Ishikawa (cell line): ENCODE measurements at regions not wholly inside any gene's neighbourhood (a gene's known extent, or its start where the extent isn't known, plus 50 kb on each side); places are given as distances from the start of the nearest gene placed in this dataset.

ENCODE experiments used
- CEBPB ChIP-seq: IDR thresholded peaks from 2 replicates; pipeline ENCODE4 v1.6.1; 2012
- CREB1 ChIP-seq: IDR thresholded peaks from 2 replicates; pipeline ENCODE4 v1.6.1; 2012; ENCODE audit warnings: low read depth
- EGR1 ChIP-seq: IDR thresholded peaks from 2 replicates; pipeline ENCODE4 v1.6.1; 2012
- EP300 ChIP-seq: IDR thresholded peaks from 2 replicates; pipeline ENCODE4 v1.6.1; 2012; ENCODE audit warnings: borderline replicate concordance
- FOXM1 ChIP-seq: IDR thresholded peaks from 2 replicates; pipeline ENCODE4 v1.6.1; 2012; ENCODE audit warnings: low read depth, borderline replicate concordance
- NFIC ChIP-seq: IDR thresholded peaks from 2 replicates; pipeline ENCODE4 v1.6.1; 2012
- RAD21 ChIP-seq: IDR thresholded peaks from 2 replicates; pipeline ENCODE4 v1.6.1; 2012; ENCODE audit warnings: low read depth
- TAF1 ChIP-seq: IDR thresholded peaks from 2 replicates; pipeline ENCODE4 v1.6.1; 2012; ENCODE audit warnings: low read depth, mild to moderate bottlenecking
- TCF12 ChIP-seq: IDR thresholded peaks from 2 replicates; pipeline ENCODE4 v1.6.1; 2012; ENCODE audit warnings: low read depth
- TEAD4 ChIP-seq: IDR thresholded peaks from 2 replicates; pipeline ENCODE4 v1.6.1; 2012
- USF1 ChIP-seq: IDR thresholded peaks from 2 replicates; pipeline ENCODE4 v1.6.1; 2012
- YY1 ChIP-seq: IDR thresholded peaks from 2 replicates; pipeline ENCODE4 v1.6.1; 2012; ENCODE audit warnings: low read depth
- ZBTB7A ChIP-seq: IDR thresholded peaks from 2 replicates; pipeline ENCODE4 v1.6.1; 2012; ENCODE audit warnings: low read depth
- TF ChIP-seq, protein P1 (sequence below): IDR thresholded peaks from 2 replicates; pipeline ENCODE4 v1.6.1; 2012
- TF ChIP-seq, protein P2 (sequence below): IDR thresholded peaks from 2 replicates; pipeline ENCODE4 v1.6.1; 2012; ENCODE audit warnings: low read depth, mild to moderate bottlenecking

- TF ChIP-seq TEAD4, result no peak
- no peak for TF ChIP-seq CEBPB
- TF ChIP-seq, protein P1, sequence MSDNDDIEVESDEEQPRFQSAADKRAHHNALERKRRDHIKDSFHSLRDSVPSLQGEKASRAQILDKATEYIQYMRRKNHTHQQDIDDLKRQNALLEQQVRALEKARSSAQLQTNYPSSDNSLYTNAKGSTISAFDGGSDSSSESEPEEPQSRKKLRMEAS, result no peak
- no peak for TF ChIP-seq TAF1
- TF ChIP-seq CREB1, result no peak
- TF ChIP-seq NFIC, result no peak
- TF ChIP-seq TCF12, result no peak
Observed at GRCh38 chr2:146893500-146894041, 951.3 kb upstream of the ACVR2A start.

DNA sequence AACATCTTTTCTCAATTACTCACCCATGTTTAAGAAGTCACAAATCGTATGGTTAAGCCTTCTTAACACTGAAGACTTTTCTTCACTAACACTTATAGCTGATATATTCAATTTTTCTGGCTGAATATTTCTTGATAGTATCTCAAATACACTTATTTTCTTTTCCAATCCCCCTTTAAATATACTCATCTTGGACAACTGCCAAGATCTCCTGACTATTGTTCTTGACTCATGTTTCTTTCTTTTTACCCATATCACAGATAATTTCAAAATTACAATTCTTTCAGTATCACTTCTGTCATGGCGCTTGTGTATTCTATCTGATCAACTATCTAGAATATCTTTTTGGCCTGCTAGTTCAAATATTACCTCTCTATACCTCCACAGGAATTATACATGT, 954.3 kb upstream of the ACVR2A start:
- TF ChIP-seq EP300 (no peak), USF1 (no peak), YY1 (no peak)
- TF ChIP-seq, protein P1, result no peak

DNA sequence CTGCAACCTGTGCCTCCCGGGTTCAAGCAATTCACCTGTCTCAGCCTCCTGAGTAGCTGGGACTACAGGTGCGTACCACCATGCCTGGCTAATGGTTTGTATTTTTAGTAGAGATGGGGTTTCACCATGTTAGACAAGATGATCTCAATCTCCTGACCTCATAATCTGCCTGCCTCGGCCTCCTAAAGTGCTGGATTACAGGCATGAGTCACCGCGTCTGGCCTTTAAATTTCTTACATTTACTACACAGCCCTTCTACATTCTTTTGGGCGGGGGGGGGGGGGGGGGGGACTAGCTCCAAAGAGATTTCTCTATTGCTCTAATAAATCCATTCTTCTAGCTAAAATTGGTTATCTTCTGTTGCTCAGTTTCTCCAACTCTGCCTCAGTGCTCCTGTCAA, 964.9 kb upstream of the ACVR2A start:
- TF ChIP-seq EP300 (no peak), CREB1 (no peak), EGR1 (no peak), RAD21 (no peak), CEBPB (no peak), FOXM1 (no peak), TAF1 (no peak), USF1 (no peak), YY1 (no peak), TCF12 (no peak), TEAD4 (no peak), ZBTB7A (no peak), NFIC (no peak)
- TF ChIP-seq, protein P1, result no peak
- TF ChIP-seq, protein P2, sequence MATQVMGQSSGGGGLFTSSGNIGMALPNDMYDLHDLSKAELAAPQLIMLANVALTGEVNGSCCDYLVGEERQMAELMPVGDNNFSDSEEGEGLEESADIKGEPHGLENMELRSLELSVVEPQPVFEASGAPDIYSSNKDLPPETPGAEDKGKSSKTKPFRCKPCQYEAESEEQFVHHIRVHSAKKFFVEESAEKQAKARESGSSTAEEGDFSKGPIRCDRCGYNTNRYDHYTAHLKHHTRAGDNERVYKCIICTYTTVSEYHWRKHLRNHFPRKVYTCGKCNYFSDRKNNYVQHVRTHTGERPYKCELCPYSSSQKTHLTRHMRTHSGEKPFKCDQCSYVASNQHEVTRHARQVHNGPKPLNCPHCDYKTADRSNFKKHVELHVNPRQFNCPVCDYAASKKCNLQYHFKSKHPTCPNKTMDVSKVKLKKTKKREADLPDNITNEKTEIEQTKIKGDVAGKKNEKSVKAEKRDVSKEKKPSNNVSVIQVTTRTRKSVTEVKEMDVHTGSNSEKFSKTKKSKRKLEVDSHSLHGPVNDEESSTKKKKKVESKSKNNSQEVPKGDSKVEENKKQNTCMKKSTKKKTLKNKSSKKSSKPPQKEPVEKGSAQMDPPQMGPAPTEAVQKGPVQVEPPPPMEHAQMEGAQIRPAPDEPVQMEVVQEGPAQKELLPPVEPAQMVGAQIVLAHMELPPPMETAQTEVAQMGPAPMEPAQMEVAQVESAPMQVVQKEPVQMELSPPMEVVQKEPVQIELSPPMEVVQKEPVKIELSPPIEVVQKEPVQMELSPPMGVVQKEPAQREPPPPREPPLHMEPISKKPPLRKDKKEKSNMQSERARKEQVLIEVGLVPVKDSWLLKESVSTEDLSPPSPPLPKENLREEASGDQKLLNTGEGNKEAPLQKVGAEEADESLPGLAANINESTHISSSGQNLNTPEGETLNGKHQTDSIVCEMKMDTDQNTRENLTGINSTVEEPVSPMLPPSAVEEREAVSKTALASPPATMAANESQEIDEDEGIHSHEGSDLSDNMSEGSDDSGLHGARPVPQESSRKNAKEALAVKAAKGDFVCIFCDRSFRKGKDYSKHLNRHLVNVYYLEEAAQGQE, result no peak

DNA sequence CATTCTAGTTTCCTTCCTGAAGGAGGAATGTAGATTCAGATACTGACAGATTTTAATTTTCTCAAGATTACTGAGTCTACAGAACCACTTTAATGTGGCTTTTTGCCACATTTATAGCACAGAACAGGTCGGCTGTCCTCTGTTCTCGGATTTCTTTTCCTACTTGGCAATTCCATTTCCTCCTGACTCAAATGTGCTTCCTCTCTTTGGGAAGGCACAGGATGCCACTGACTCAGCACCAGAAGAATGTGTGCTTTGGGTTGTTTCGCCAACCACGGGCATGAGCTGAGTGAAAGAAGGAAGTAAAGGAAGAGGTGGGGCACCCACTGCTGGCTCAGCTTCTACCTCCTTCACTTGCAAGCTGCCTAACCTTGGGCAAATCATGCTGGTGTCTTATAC, 970.6 kb upstream of the ACVR2A start:
- TF ChIP-seq, protein P2, result no peak
- TF ChIP-seq, protein P1, result peak; percentile 37; the same call in 1 of the 2 replicates
- no peak for TF ChIP-seq ZBTB7A
- TF ChIP-seq RAD21, result peak; percentile 7; the same call in 1 of the 2 replicates
- TF ChIP-seq TEAD4, result peak; percentile 59; the same call in 1 of the 2 replicates

GRCh38 chr2:146873646-146874259, 971.1 kb upstream of the ACVR2A start:
- TF ChIP-seq, protein P2, result no peak
- TF ChIP-seq FOXM1 (no peak), CREB1 (no peak), NFIC (no peak), CEBPB (no peak), YY1 (no peak), ZBTB7A (no peak), TEAD4 (no peak), USF1 (no peak)
- TF ChIP-seq, protein P1, result no peak
